ENCODE measurements at regions not wholly inside any gene's neighbourhood (a gene's known extent, or its start where the extent isn't known, plus 50 kb on each side); places are given as distances from the start of the nearest gene placed in this dataset.
A peak's percentile ranks its signal among the peaks of the same experiment; 100 is the strongest.

- H3K4me3 ChIP-seq (ENCODE audit: low read depth, low read length), result peak overlapping the region; percentile 36
- no peak for TF ChIP-seq CTCF (IDR thresholded peaks at IDR 0.05; ENCODE audit: control insufficient read depth, extremely low read depth, insufficient read depth)
- no peak for DNase-seq (ENCODE audit: low read depth)
Measured at GRCh38 chr6:28589957-28590349, 64.3 kb downstream of the GPX5 start.

GRCh38 chr6:28597217-28597835, 71.6 kb downstream of the GPX5 start:
- DNase-seq (ENCODE audit: low read depth), result peak; percentile 68
- H3K4me3 ChIP-seq (ENCODE audit: low read depth, low read length), result peak overlapping the region; percentile 74
- no peak for TF ChIP-seq CTCF (IDR thresholded peaks at IDR 0.05; ENCODE audit: control insufficient read depth, extremely low read depth, insufficient read depth)

GRCh38 chr6:28597924-28598722, 72.4 kb downstream of the GPX5 start:
- H3K4me3 ChIP-seq (ENCODE audit: low read depth, low read length), result peak overlapping the region; percentile 74
- no peak for TF ChIP-seq CTCF (IDR thresholded peaks at IDR 0.05; ENCODE audit: control insufficient read depth, extremely low read depth, insufficient read depth)
- DNase-seq (ENCODE audit: low read depth), result no peak

GRCh38 chr6:28598757-28599686, 73.3 kb downstream of the GPX5 start:
- H3K4me3 ChIP-seq (ENCODE audit: low read depth, low read length), result peak overlapping the region; percentile 74
- TF ChIP-seq CTCF (IDR thresholded peaks at IDR 0.05; ENCODE audit: control insufficient read depth, extremely low read depth, insufficient read depth), result no peak
- DNase-seq (ENCODE audit: low read depth), result no peak

GRCh38 chr6:28600245-28600644, 74.6 kb downstream of the GPX5 start:
- TF ChIP-seq CTCF (IDR thresholded peaks at IDR 0.05; ENCODE audit: control insufficient read depth, extremely low read depth, insufficient read depth), result no peak
- no peak for DNase-seq (ENCODE audit: low read depth)

GRCh38 chr6:28603891-28604290, 78.2 kb downstream of the GPX5 start:
- DNase-seq (ENCODE audit: low read depth), result no peak
- no peak overlapping the region for H3K4me3 ChIP-seq (ENCODE audit: low read depth, low read length)
- TF ChIP-seq CTCF (IDR thresholded peaks at IDR 0.05; ENCODE audit: control insufficient read depth, extremely low read depth, insufficient read depth), result no peak

More at GRCh38 chr6:28600245-28600644, 74.6 kb downstream of the GPX5 start:
- no peak overlapping the region for H3K4me3 ChIP-seq (ENCODE audit: low read depth, low read length)
